GM11168 (cell line): ENCODE measurements at regions not wholly inside any gene's neighbourhood (a gene's known extent, or its start where the extent isn't known, plus 50 kb on each side); places are given as distances from the start of the nearest gene placed in this dataset.
"Not testable (repeated sequence)": the region's sequence is repeated elsewhere in the genome, so short reads cannot be mapped to it uniquely, and the experiment has no call there.

Source experiments
- in situ Hi-C: fragments of 300-500 bp; cut with MboI; formaldehyde crosslinking; loops from one replicate; pipeline ENCODE4 v1.12.0; 2022; ENCODE audit warnings: low sequenced_read_pairs; ENCODE audit not compliant: unreplicated experiment

- in situ Hi-C loops = not testable (repeated sequence)
These were observed 231.5 kb downstream of the NPIPA7 start for GRCh38 chr16:16610389-16610967.

- in situ Hi-C loops = not testable (repeated sequence)
These were observed 234.3 kb downstream of the NPIPA7 start for GRCh38 chr16:16613212-16613611.

- in situ Hi-C loops = not testable (repeated sequence)
These were observed 235.5 kb downstream of the NPIPA7 start for GRCh38 chr16:16614484-16614883.

- in situ Hi-C loops = not testable (repeated sequence)
These were observed 240.1 kb downstream of the NPIPA7 start for GRCh38 chr16:16618963-16619465.

GRCh38 chr16:16624367-16624766 is 245.4 kb downstream of the NPIPA7 start:
- in situ Hi-C loops = not testable (repeated sequence)

GRCh38 chr16:16625140-16625539 is 246.2 kb downstream of the NPIPA7 start:
- in situ Hi-C loops = not testable (repeated sequence)

- in situ Hi-C loops = not testable (repeated sequence)
These were observed 248.9 kb downstream of the NPIPA7 start for GRCh38 chr16:16627865-16628264.

- in situ Hi-C loops = not testable (repeated sequence)
These were observed 259.3 kb downstream of the NPIPA7 start for GRCh38 chr16:16638231-16638630.

- in situ Hi-C loops = not testable (repeated sequence)
These were observed 259.8 kb downstream of the NPIPA7 start for GRCh38 chr16:16638714-16639113.

- in situ Hi-C loops = not testable (repeated sequence)
These were observed 264.9 kb downstream of the NPIPA7 start for GRCh38 chr16:16643828-16644227.

GRCh38 chr16:16648002-16648401 is 269.1 kb downstream of the NPIPA7 start:
- in situ Hi-C loops = not testable (repeated sequence)

GRCh38 chr16:16672180-16672812 is 293.4 kb downstream of the NPIPA7 start:
- in situ Hi-C loops = not testable (repeated sequence)

- in situ Hi-C loops = not testable (repeated sequence)
These were observed 295.9 kb downstream of the NPIPA7 start for GRCh38 chr16:16674820-16675219.

GRCh38 chr16:16721849-16722248 is 342.9 kb downstream of the NPIPA7 start:
- in situ Hi-C loops = not testable (repeated sequence)

- in situ Hi-C loops = not testable (repeated sequence)
These were observed 343.7 kb downstream of the NPIPA7 start for GRCh38 chr16:16722666-16723065.

GRCh38 chr16:16723819-16724519 is 345.0 kb downstream of the NPIPA7 start:
- in situ Hi-C loops = not testable (repeated sequence)

- in situ Hi-C loops = not testable (repeated sequence)
These were observed 348.1 kb downstream of the NPIPA7 start for GRCh38 chr16:16727048-16727447.

- in situ Hi-C loops = not testable (repeated sequence)
These were observed 363.6 kb downstream of the NPIPA7 start for GRCh38 chr16:16742573-16742972.

- in situ Hi-C loops = loop anchor here (5.0 kb wide), 1 partner anchor 1852 kb away; no protein-coding TSS in a partner anchor
These were observed 376.2 kb downstream of the NPIPA7 start for GRCh38 chr16:16754992-16755667.

GRCh38 chr16:16763449-16763848 is 384.5 kb downstream of the NPIPA7 start:
- in situ Hi-C loops = no loop called here

- in situ Hi-C loops = not testable (repeated sequence)
These were observed 391.8 kb downstream of the NPIPA7 start for GRCh38 chr16:16770717-16771116.
